PC-9 (cell line): ENCODE measurements at regions not wholly inside any gene's neighbourhood (a gene's known extent, or its start where the extent isn't known, plus 50 kb on each side); places are given as distances from the start of the nearest gene placed in this dataset.

Experiments
- CTCF ChIP-seq: fragments of 200-600 bp; sonication (generic); conservative IDR thresholded peaks from 2 replicates; pipeline ENCODE4 v1.6.1; 2017; ENCODE audit warnings: mixed run types, antibody characterized with exemption, mild to moderate bottlenecking, moderate library complexity
- EZH2 ChIP-seq: fragments of 200-600 bp; sonication (generic); IDR thresholded peaks from 2 replicates; pipeline ENCODE4 v1.8.0; 2017; ENCODE audit warnings: antibody characterized with exemption, low read depth

- TF ChIP-seq CTCF (no peak), EZH2 (no peak)
Observed at GRCh38 chr9:107862881-107863280, 373.3 kb upstream of the KLF4 start.
